ENCODE measurements at regions not wholly inside any gene's neighbourhood (a gene's known extent, or its start where the extent isn't known, plus 50 kb on each side); places are given as distances from the start of the nearest gene placed in this dataset.

DNA sequence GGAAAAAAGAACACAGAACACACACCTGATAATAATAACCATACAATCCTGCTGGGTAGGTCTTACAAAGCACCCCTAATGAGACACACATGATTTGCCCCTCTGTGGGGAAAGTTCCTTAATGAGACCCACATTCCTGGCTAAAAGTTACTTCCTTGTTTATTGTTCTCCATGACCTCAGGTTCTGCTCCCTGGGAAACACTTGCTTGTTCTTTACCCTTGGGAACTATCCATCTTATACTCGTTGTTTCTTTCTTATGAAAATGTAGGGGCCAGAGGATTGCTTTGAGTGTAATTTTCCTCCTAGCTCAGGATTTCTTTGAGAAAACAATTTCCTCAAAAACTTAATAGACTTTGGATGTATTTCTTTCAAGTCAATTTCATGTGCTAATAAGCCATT lies 52.1 kb upstream of the PCDH10 start:
- TF ChIP-seq POLR2A (IDR thresholded peaks at IDR 0.05; ENCODE audit: low read length) = no peak
- no peak for TF ChIP-seq GATA1 (IDR thresholded peaks at IDR 0.05; ENCODE audit: low read depth, low read length)
